Esophagus muscularis mucosa (tissue), 4 donors: ENCODE measurements at regions not wholly inside any gene's neighbourhood (a gene's known extent, or its start where the extent isn't known, plus 50 kb on each side); places are given as distances from the start of the nearest gene placed in this dataset.

Experiments used
- CTCF ChIP-seq, 3 experiments: fragments of 200-600 bp in 2 of 3; fragments of 450-650 bp in 1 of 3; sonication (generic) in 2 of 3; IDR thresholded peaks; one replicate each; pipeline ENCODE4 v1.5.1; 2017 to 2019; ENCODE audit warnings: antibody characterized with exemption in 3 of 3, mild to moderate bottlenecking in 2 of 3, moderate library complexity in 1 of 3
- EP300 ChIP-seq: sonication (generic); formaldehyde crosslinking; IDR thresholded peaks from one replicate; pipeline ENCODE4 v1.6.1; 2017; ENCODE audit warnings: antibody characterized with exemption
- POLR2A ChIP-seq: fragments of 450-650 bp; IDR thresholded peaks from one replicate; pipeline ENCODE4 v1.6.1; 2017; ENCODE audit warnings: antibody characterized with exemption, moderate library complexity, mild to moderate bottlenecking, low read depth
- POLR2AphosphoS5 ChIP-seq, 2 donors: sonication (generic); formaldehyde crosslinking; IDR thresholded peaks; one replicate each; pipeline ENCODE4 v1.6.1; 2017; ENCODE audit warnings: antibody characterized with exemption in 2 of 2

- TF ChIP-seq CTCF (IDR thresholded peaks at IDR 0.05) (no peak), POLR2AphosphoS5 (IDR thresholded peaks at IDR 0.05) (no peak), POLR2A (no peak), EP300 (no peak)
Observed at GRCh38 chr7:18180685-18181084, 153.0 kb upstream of the PRPS1L1 start.
